ENCODE measurements at regions not wholly inside any gene's neighbourhood (a gene's known extent, or its start where the extent isn't known, plus 50 kb on each side); places are given as distances from the start of the nearest gene placed in this dataset.

GRCh38 chr7:46802479-46802878 lies 779.4 kb downstream of the TNS3 start:
- H3K4me3 ChIP-seq (replicated peaks; ENCODE audit: low read depth, low read length) = no peak overlapping the region
- TF ChIP-seq CTCF (IDR thresholded peaks at IDR 0.05; ENCODE audit: low read depth, low read length, missing control alignments) = no peak
- DNase-seq (ENCODE audit: extremely low read depth, low read depth) = no peak

- no peak for DNase-seq (ENCODE audit: extremely low read depth, low read depth)
- H3K4me3 ChIP-seq (replicated peaks; ENCODE audit: low read depth, low read length) = no peak overlapping the region
- no peak for TF ChIP-seq CTCF (IDR thresholded peaks at IDR 0.05; ENCODE audit: low read depth, low read length, missing control alignments)
These were observed 790.7 kb downstream of the TNS3 start for GRCh38 chr7:46791188-46791587.

GRCh38 chr7:46786995-46787394 lies 794.9 kb downstream of the TNS3 start:
- no peak for DNase-seq (ENCODE audit: extremely low read depth, low read depth)

GRCh38 chr7:46786221-46786954 lies 795.5 kb downstream of the TNS3 start:
- no peak overlapping the region for H3K4me3 ChIP-seq (replicated peaks; ENCODE audit: low read depth, low read length)
- TF ChIP-seq CTCF (IDR thresholded peaks at IDR 0.05; ENCODE audit: low read depth, low read length, missing control alignments) = no peak
- no peak for DNase-seq (ENCODE audit: extremely low read depth, low read depth)

More at GRCh38 chr7:46786995-46787394, 794.9 kb downstream of the TNS3 start:
- no peak for TF ChIP-seq CTCF (IDR thresholded peaks at IDR 0.05; ENCODE audit: low read depth, low read length, missing control alignments)
- H3K4me3 ChIP-seq (replicated peaks; ENCODE audit: low read depth, low read length) = no peak overlapping the region

- H3K4me3 ChIP-seq (replicated peaks; ENCODE audit: low read depth, low read length) = no peak overlapping the region
- TF ChIP-seq CTCF (IDR thresholded peaks at IDR 0.05; ENCODE audit: low read depth, low read length, missing control alignments) = no peak
- no peak for DNase-seq (ENCODE audit: extremely low read depth, low read depth)
These were observed 797.2 kb downstream of the TNS3 start for GRCh38 chr7:46784732-46785131.

GRCh38 chr7:46781901-46782439 lies 799.9 kb downstream of the TNS3 start:
- no peak overlapping the region for H3K4me3 ChIP-seq (replicated peaks; ENCODE audit: low read depth, low read length)
- TF ChIP-seq CTCF (IDR thresholded peaks at IDR 0.05; ENCODE audit: low read depth, low read length, missing control alignments) = no peak
- no peak for DNase-seq (ENCODE audit: extremely low read depth, low read depth)

Data from HFF-Myc (cell line).